Kidney (tissue), 13 donors: ENCODE measurements at regions not wholly inside any gene's neighbourhood (a gene's known extent, or its start where the extent isn't known, plus 50 kb on each side); places are given as distances from the start of the nearest gene placed in this dataset.

Experiments used
- DNase-seq, 5 donors: peaks; one replicate each; pipeline ENCODE4 v3.0.0-alpha.2; 2013 to 2020
- FAIRE-seq: peaks from 2 replicates; lab custom pipeline; 2012; peaks lifted over from hg19 to GRCh38; lab: Jason Lieb, UNC
- H3K27ac ChIP-seq, 2 donors: one replicate each; pipeline ENCODE4 v1.7.0; 2013; ENCODE audit warnings: low read depth in 2 of 2, low read length in 2 of 2, inconsistent platforms in 1 of 2
- H3K27me3 ChIP-seq: one replicate; pipeline ENCODE4 v1.7.1; 2013; ENCODE audit warnings: low read length, inconsistent platforms; ENCODE audit not compliant: control insufficient read depth, insufficient read depth
- H3K36me3 ChIP-seq, 3 donors: one replicate each; pipeline versions ENCODE4 v1.7.0 to v1.7.1; 2013; ENCODE audit warnings: low read length in 3 of 3, control low read depth in 1 of 3, inconsistent platforms in 1 of 3; ENCODE audit not compliant: insufficient read depth in 3 of 3, control insufficient read depth in 2 of 3
- H3K4me1 ChIP-seq, 3 donors: one replicate each; pipeline versions ENCODE4 v1.7.0 to v1.7.1; 2013; ENCODE audit warnings: low read length in 3 of 3, inconsistent platforms in 1 of 3, low read depth in 1 of 3; ENCODE audit not compliant: control insufficient read depth in 2 of 3, insufficient read depth in 2 of 3
- H3K4me3 ChIP-seq, 3 donors: one replicate each; pipeline versions ENCODE4 v1.7.0 to v1.8.1; 2013; ENCODE audit warnings: low read length in 3 of 3, control low read depth in 1 of 3, inconsistent platforms in 1 of 3
- H3K9ac ChIP-seq, 3 donors: one replicate each; pipeline versions ENCODE4 v1.7.0 to v1.7.1; 2013; ENCODE audit warnings: low read length in 3 of 3, control low read depth in 1 of 3, inconsistent platforms in 1 of 3
- H3K9me3 ChIP-seq, 3 donors: one replicate each; pipeline versions ENCODE4 v1.7.0 to v1.7.1; 2013; ENCODE audit warnings: low read length in 3 of 3, control low read depth in 1 of 3, inconsistent platforms in 1 of 3; ENCODE audit not compliant: control insufficient read depth in 2 of 3, insufficient read depth in 1 of 3
- CTCF ChIP-seq: IDR thresholded peaks from 3 replicates; pipeline ENCODE4 v1.5.1; 2012; ENCODE audit warnings: mild to moderate bottlenecking, moderate library complexity, borderline replicate concordance; ENCODE audit not compliant: insufficient read depth; ENCODE audit errors: extremely low read depth
- intact Hi-C: fragments of 100-400 bp; cut with DNase I; formaldehyde crosslinking; loops from one replicate; pipeline ENCODE4 v1.11.1; 2022
- donor health status: control.
- donor health status: control.
- donor health status: control.
- donor health status: control.
- donor health status: control.
- donor health status: DM: yes; HTN: yes; CAD: no.
- donor health status: Normal renal cell carcinoma (clear cell type).

GRCh38 chr6:164551706-164552105 lies 757.7 kb downstream of the C6orf118 start:
- DNase-seq, result no peak
- Histone ChIP-seq H3K9ac (no peak overlapping the region), H3K4me1 (no peaks in the 10 kb centered on the region), H3K36me3 (no peaks in the 10 kb centered on the region), H3K4me3 (no peak overlapping the region), H3K27ac (no peak overlapping the region), H3K9me3 (no peaks in the 10 kb centered on the region), H3K27me3 (no peaks in the 10 kb centered on the region)
- FAIRE-seq, result no peak
- no peak for TF ChIP-seq CTCF
- intact Hi-C loops, result no loop called here

GRCh38 chr6:164547076-164547475 lies 762.3 kb downstream of the C6orf118 start:
- no peak overlapping the region for H3K27ac ChIP-seq
- DNase-seq (no peak), FAIRE-seq (no peak)
- H3K27me3 ChIP-seq, result no peaks in the 10 kb centered on the region
- no peaks in the 10 kb centered on the region for H3K9me3 ChIP-seq
- no peaks in the 10 kb centered on the region for H3K4me1 ChIP-seq
- no peak for TF ChIP-seq CTCF
- H3K36me3 ChIP-seq, result no peaks in the 10 kb centered on the region
- no peak overlapping the region for H3K9ac ChIP-seq
- intact Hi-C loops, result no loop called here
- no peak overlapping the region for H3K4me3 ChIP-seq

- Histone ChIP-seq H3K9ac (no peak overlapping the region), H3K36me3 (no peaks in the 10 kb centered on the region), H3K27me3 (no peaks in the 10 kb centered on the region), H3K27ac (no peak overlapping the region), H3K4me3 (no peak overlapping the region), H3K4me1 (no peaks in the 10 kb centered on the region), H3K9me3 (no peaks in the 10 kb centered on the region)
- FAIRE-seq (no peak), DNase-seq (no peak)
- intact Hi-C loops, result no loop called here
- no peak for TF ChIP-seq CTCF
These were observed 763.1 kb downstream of the C6orf118 start for GRCh38 chr6:164546263-164546662.

GRCh38 chr6:164534070-164534766 lies 775.2 kb downstream of the C6orf118 start:
- Histone ChIP-seq H3K4me1 (no peaks in the 10 kb centered on the region), H3K4me3 (no peak overlapping the region), H3K36me3 (no peaks in the 10 kb centered on the region), H3K27me3 (no peaks in the 10 kb centered on the region), H3K9me3 (no peaks in the 10 kb centered on the region), H3K27ac (no peak overlapping the region), H3K9ac (no peak overlapping the region)
- DNase-seq, result no peak
- no peak for FAIRE-seq
- TF ChIP-seq CTCF, result no peak
- intact Hi-C loops, result no loop called here
